ENCODE measurements at regions not wholly inside any gene's neighbourhood (a gene's known extent, or its start where the extent isn't known, plus 50 kb on each side); places are given as distances from the start of the nearest gene placed in this dataset.

GRCh38 chr7:85479918-85480643 is 293.2 kb upstream of the SEMA3D start:
- DNase-seq, result no peak

GRCh38 chr7:85478530-85478929 is 291.7 kb upstream of the SEMA3D start:
- DNase-seq, result no peak

DNA sequence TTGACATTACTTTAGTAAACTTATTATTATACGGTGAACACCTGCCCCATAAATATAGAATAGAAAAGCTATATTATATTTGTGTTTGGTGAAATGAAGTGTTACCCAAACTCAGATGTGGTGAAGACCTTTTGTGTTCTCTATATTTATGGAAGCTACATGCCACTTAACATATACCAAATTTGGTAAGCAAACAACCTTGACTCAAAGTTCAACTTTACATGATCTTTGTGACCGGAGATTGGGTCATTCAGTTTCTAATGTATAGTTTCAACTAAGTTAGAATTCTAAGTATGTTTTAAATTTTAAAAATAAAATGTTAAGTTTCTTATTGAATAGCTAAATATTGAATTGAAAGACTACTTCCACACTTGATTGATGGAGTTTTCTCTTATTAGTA is 288.6 kb upstream of the SEMA3D start:
- no peak for DNase-seq

DNA sequence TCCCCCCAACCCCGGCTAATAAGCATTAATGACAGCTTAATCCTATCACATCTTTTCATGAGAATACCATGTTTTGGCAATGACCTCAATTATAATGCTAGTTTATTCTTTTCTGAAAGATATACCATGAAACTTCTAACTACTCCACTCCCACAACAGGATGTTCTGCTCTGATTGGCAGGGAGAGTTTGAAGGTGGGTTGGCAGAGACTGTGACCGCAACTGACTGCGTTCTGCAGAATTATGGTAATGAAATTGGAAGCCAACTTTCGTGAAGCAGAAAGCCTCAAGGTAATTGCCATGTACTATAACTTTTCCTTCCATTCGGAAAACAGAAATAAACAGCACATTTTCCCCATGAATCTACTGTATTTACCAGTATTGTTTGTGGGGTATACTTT is 288.2 kb upstream of the SEMA3D start:
- DNase-seq, result no peak

GRCh38 chr7:85474234-85474633 is 287.4 kb upstream of the SEMA3D start:
- no peak for DNase-seq

- DNase-seq, result peak; percentile 40 to 50
Measured at GRCh38 chr7:85471740-85472139, 284.9 kb upstream of the SEMA3D start.

GRCh38 chr7:85471307-85471706 is 284.5 kb upstream of the SEMA3D start:
- DNase-seq, result no peak

DNA sequence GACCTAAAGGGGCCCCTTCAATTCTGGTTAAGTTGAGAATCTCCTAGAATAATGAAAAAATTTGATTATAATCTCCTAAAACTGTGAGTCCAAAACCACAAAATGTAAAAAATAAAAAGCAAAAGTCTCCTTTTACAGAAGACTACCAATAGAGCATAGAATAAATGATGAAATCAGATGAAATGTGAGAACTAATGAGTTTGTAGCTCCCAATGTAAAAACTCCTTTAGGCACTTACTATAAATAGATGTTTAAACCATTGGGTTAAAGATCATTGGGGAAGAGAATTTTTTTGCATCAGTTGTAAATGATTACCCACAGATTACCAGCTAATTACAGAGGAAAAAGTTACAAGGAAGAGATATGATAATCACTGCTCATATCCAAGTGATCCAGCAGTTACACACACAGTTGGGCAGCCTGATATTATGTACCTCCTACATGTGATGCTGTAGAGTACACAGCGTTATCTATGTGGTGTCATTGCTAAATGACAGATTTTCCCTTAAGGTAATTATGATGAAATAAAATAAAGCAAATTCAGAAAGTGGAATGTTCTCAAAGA is 282.7 kb upstream of the SEMA3D start:
- DNase-seq, result no peak

DNA sequence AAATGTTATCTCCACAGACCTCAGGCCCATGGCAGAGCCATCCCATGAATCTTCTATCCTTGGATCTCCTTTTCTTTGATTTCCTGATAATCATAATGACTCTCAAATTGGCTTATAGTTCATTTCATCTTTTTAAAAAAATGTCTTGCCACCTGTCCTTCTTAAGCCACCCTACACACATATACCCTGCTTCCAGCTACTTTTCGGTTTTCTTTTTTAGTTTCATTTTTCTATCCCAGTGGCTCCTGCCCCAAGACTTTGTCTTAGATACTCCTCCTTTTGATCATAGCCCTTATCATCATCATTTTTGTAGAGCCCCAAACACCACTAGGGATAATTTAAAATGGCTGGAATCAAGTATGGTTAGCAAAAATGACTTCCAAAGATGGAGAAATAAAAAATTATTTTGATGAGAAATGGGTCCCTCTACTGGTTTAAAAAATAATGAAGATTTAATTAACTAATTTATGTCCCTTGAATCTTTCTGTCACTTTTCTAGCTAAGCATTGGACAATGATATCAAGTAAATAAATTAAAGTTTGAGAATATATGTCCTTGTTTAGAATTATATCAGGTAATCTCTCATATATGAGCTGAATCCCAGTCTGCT is 277.3 kb upstream of the SEMA3D start:
- peak in 1 of 2 donors; percentile 12 for DNase-seq

- no peak for DNase-seq
Measured at GRCh38 chr7:85462671-85463070, 275.8 kb upstream of the SEMA3D start.

GRCh38 chr7:85457911-85458310 is 271.1 kb upstream of the SEMA3D start:
- no peak for DNase-seq

DNA sequence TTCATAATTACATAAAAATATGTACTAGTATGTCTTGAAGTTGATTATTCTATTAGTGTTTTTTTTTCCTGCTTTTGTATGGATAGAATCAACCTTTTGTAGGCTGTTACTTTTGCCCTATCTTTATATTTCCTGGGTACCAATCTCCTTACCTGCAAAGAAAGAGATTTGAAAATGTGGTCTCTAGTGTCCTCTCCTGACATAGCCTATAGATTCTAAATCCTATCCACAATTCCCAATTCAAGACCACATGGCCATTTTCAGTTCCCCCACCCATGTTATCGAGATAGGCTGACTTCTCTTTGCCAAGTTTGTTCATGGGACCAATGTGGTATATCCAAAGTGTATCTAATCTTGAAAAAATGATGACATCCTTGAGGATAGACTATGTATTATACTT is 269.4 kb upstream of the SEMA3D start:
- DNase-seq, result no peak

DNA sequence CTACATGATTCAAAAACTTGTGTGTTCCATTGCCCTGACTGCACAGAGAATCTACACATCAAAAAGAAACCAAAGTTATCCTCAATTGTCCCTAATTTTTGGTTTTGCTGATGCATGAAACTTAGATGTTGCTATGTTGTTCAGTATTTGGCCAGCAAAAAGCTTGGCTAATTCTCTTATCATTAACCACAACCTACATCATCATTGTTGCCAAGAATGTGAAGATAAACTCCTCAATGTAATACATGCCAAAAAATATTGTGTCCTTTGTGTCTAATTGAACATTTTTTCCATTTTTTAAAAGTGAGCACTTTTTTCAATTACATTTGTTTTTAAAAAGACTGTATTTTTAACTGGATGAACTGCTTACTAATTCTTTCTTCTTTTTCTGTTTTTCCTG is 268.0 kb upstream of the SEMA3D start:
- no peak for DNase-seq

DNA sequence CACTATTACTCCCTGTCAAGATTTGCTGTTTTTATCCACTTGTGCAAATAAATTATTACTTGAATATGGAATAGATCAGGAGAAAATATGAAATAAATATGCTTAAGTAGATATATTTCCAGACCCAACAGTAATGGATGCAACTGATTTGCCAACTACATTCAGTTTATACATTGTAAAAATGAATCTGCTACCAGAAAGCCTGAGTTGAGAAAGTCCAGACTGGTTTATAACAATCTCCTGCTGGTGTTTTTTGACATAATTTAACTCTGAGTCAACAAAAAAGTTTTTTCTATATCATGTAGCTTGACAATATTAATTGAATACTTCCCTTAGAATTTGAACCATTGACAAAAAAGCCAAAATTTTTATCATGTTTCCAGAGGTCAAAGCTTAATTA is 265.8 kb upstream of the SEMA3D start:
- no peak for DNase-seq

GRCh38 chr7:85449478-85449877 is 262.6 kb upstream of the SEMA3D start:
- no peak for DNase-seq

DNA sequence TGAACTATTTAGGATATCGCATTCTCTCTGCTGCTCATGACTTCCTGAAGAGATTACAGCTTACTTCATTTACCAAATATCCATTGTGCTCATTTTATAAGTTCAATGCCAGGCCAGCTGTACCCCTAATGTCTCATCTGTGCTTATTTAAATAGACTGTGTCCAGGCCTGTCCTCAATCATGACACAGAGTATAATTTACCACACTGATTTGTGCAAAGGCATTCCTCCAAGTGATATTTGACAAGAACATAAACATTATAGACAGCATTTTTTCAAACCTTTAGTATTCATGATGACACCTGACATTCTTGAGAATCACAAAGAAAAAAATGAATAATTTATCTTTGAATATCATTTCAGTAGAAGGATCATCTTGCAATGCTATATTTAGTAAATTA is 260.1 kb upstream of the SEMA3D start:
- DNase-seq, result no peak

DNA sequence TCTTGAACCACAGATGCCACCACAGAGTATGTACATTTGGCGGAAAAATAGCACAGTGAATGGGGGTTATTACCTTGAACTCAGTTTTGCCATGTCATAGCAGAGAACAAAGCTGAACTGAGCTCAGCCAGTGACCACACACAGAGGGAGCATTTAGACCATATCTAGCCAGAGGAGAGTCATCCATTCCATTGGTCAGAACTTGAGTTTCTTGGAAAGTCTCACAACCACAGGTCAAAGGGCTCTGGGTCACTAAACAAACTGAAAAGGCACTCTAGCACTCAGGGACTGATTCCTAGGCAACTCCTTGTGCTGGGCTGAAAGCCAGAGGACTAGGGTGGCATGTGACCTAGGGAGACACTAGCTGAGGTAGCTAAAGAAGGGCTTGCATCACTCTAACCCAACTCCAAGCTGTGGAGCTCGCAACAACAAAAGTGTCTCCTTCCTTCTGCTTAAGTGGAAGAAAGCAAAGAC is 239.7 kb upstream of the SEMA3D start:
- DNase-seq, result no peak

GRCh38 chr7:85424298-85424697 is 237.4 kb upstream of the SEMA3D start:
- no peak for DNase-seq

- no peak for DNase-seq
Measured at GRCh38 chr7:85423209-85423895, 236.5 kb upstream of the SEMA3D start.

- no peak for DNase-seq
Measured at GRCh38 chr7:85415743-85416142, 228.9 kb upstream of the SEMA3D start.

- no peak for DNase-seq
Measured at GRCh38 chr7:85413718-85414117, 226.9 kb upstream of the SEMA3D start.

GRCh38 chr7:85412912-85413311 is 226.1 kb upstream of the SEMA3D start:
- no peak for DNase-seq

GRCh38 chr7:85407391-85407790 is 220.5 kb upstream of the SEMA3D start:
- DNase-seq, result no peak
